ENCODE measurements at regions not wholly inside any gene's neighbourhood (a gene's known extent, or its start where the extent isn't known, plus 50 kb on each side); places are given as distances from the start of the nearest gene placed in this dataset.

GRCh38 chr19:30107251-30107650 lies 165.2 kb downstream of the URI1 start:
- TF ChIP-seq CTCF (IDR thresholded peaks at IDR 0.05; ENCODE audit: low read length) (no peak), EZH2 (optimal IDR thresholded peaks at IDR 0.05; ENCODE audit: low read depth, low read length) (no peak), EZH2phosphoT487 (IDR thresholded peaks at IDR 0.05; ENCODE audit: low read length) (no peak)

Measured in MM.1S (cell line).